Activated CD8-positive, alpha-beta memory T cell treated with anti-CD3 and anti-CD28 coated beads, Interleukin-2, amount 50 U/mL, for 24 hours (primary cell): ENCODE measurements at regions not wholly inside any gene's neighbourhood (a gene's known extent, or its start where the extent isn't known, plus 50 kb on each side); places are given as distances from the start of the nearest gene placed in this dataset.

Source experiments
- DNase-seq: peaks from one replicate; pipeline ENCODE4 v3.0.0-alpha.2; 2020; ENCODE audit errors: extremely low read depth

- no peak for DNase-seq
These were observed 201.7 kb upstream of the HNRNPA3 start for GRCh38 chr2:177010861-177011260.

DNA sequence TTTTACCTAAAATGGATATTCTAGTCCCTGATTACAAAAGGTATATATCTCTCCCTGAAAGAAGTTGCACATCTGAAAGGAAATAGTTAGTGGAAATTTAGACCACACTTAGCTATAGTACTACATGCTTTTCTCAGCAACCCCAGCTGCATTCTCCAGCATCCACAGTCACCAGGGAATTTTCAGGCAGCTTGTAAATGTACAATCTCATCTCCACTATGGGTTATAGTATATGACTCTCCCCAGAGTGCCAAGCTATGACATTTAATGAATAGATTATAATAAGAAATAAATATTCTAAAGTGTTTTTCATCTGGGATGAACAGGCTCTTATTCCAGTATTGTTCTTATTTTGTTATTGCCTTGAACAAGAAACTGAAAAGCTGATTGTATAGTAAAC is 197.6 kb upstream of the HNRNPA3 start:
- DNase-seq = no peak

- DNase-seq = no peak
These were observed 197.2 kb upstream of the HNRNPA3 start for GRCh38 chr2:177015356-177015923.

- DNase-seq = no peak
These were observed 192.0 kb upstream of the HNRNPA3 start for GRCh38 chr2:177020524-177021119.

DNA sequence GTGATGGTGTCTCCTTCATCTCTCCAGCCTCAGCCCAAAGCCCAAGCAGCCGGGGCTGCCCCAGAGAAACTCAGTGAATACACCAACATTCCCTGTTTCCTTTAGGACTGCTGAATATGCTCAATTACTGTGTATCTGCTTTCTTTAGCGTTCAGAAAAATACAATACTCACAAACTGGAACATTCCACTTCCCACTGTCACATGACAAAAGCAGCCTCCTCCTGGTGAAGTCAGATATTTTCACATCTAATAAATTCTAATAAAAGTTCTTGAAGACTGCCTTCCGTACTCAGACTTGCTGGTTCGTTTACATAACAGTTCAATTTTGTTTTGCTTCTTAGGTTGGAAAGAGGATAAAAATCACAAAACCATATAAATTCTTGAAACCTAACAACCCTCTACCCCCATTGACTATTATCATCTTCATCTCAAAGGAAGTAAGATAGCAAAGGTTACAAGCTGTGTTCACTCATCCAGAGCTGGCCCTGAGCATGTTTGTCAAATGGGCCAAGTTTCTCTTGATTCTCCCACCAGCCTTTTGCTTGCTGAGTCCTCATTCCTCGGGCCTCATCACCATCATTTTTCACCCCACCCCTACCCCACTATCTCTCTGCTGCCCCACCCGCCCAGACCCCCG is 190.8 kb upstream of the HNRNPA3 start:
- DNase-seq = no peak

GRCh38 chr2:177024765-177025164 is 187.8 kb upstream of the HNRNPA3 start:
- no peak for DNase-seq

- no peak for DNase-seq
These were observed 186.3 kb upstream of the HNRNPA3 start for GRCh38 chr2:177026253-177026652.

DNA sequence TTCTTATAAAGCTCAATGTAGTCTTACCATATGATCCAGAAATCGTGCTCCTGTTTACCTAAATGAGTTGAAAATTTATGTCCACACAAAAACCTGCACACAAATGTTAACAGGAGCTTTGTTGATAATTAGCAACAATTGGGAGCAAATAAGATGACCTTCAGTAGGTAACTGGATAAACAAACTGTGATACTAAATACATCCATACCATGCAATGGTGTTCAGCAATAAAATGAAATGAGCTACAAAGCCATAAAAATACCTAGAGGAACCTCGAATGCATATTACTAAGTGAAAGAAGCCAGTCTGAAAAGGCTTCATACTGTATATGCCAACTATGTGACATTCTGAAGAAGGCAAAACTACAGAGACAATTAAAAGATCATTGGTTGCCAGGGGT is 185.6 kb upstream of the HNRNPA3 start:
- no peak for DNase-seq

- DNase-seq = no peak
These were observed 184.3 kb upstream of the HNRNPA3 start for GRCh38 chr2:177028296-177028695.

DNA sequence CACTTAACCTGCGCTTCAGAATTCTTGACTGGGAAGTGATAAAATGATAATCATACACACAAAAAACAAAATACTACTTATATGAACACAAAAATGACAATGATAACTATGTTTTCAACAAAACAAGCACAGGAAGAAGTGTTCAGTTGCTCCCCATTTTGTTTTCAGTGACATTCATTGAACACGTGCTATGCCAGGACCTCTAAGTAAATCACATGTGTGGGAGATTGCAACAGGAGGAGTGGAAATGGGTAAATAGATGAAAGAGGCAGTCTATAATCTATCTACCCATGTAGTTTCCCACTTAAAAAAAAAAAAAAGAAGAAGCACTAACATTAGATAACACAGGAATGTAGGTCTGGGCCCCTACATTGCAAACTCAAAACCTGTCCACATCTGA is 183.5 kb upstream of the HNRNPA3 start:
- DNase-seq = no peak

GRCh38 chr2:177029501-177029900 is 183.1 kb upstream of the HNRNPA3 start:
- DNase-seq = no peak

- DNase-seq = no peak
These were observed 182.7 kb upstream of the HNRNPA3 start for GRCh38 chr2:177029901-177030300.

DNA sequence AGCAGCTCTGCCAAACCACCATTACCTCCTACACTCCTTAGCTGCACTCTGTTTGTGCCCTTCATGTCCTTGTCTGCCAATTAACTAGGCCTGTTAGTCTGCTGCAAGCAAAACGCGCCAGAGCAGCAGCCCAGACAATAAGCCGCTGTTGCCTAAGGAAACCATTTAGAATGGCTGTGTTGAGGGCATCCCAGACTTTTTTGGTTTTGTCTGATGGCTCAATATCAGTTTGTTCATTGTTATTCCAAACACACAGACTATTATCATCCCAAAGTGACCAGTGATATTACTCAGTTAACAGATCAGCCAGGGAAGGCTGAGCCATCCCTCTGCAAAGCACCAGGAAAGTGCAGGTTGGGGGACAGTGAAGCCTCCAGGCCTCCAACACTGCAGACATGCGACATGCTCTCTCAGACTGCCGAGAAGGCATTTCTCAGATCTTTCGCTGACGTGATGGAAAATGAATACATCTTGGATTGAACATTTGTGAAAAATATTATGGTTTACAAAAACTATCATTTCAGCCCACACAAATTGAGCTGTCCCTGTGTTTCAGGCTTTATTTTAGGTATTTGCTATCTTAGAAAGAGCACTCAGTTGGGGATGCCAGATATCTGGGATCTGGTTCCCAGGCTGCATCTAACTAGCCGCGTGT is 182.0 kb upstream of the HNRNPA3 start:
- DNase-seq = no peak

DNA sequence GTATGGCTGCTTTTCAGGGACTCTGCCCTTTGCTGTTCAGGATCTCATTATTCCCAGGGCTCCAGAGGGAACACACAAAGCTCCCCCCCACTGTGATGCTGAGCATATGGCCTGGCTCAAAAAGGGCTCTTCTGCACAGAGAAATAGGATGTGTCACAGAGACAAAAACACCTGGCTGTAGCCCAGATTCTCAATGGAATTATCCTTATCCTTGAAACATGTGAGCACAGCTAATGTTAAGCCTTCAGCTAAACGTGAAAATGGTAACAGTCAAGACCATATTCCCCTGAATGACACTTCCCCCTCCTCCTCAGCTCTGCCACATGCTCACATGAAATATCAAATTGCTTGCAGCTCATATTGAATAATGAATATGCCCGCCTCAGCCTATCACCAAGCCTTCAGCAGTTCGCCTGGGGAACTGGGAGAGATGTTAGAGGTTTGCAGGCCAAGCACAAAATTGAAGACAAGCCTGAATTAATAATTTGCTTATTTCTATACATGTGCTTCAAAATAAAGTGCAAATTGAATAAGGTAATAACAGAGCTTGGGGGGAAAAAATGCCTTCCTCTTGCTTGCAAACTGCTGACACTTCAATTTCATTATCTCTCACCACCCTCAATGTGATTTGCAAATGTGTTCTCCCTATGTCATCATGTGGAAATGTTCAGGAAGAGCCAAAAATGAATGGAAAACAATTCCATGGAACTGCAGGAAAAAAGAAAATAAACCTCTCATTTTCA is 181.0 kb upstream of the HNRNPA3 start:
- DNase-seq = no peak

- no peak for DNase-seq
These were observed 175.8 kb upstream of the HNRNPA3 start for GRCh38 chr2:177036747-177037146.

DNA sequence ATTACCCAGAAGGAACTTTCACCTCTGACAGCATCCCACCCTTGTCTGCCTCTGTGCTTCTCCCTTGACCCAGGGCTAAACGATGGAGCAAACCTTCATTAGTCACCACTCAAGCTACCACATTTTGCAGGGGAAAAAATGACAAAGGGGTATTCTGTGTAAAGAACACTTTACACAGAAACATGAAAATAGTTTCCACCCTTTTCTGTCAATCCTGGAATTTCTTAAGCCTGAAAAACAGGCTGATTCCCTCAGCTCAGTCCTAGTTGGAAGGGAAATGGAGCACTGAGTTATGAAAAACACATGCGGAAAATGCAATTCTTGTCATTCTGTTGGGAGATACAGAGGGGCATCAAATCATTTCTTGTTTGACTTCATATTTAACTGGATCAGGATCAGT is 175.0 kb upstream of the HNRNPA3 start:
- DNase-seq = no peak

DNA sequence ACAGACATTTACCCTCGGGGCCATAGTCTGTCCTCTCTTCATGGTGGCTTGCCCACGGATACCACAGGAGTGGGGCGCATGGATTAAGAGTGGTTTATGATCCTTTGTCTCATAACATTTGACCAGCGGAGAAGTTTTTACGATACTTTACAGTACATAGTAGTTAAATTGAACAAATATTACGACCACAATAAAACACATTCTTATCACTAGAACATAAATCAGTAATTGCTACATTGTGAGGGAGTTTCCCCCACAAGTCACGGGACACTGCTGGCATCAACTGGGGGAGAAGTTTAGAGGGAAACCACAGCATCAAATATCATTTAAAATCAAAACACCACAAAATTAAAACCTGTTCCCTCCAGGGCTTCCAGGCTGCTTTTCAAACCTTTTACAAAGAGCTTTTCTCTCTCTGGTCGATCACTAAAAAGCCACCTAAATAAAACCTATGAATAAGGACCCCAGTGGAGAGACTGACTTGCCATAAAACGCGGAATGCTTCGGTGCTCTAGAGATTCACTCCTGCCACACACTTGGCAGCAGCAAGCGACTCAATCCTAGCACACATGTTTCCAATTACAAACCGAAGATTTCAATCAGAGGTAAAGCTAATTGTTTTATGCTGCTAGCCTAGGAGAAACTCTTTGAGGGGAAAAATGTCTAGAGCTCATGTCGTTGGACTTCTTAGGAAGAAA is 173.7 kb upstream of the HNRNPA3 start:
- no peak for DNase-seq

DNA sequence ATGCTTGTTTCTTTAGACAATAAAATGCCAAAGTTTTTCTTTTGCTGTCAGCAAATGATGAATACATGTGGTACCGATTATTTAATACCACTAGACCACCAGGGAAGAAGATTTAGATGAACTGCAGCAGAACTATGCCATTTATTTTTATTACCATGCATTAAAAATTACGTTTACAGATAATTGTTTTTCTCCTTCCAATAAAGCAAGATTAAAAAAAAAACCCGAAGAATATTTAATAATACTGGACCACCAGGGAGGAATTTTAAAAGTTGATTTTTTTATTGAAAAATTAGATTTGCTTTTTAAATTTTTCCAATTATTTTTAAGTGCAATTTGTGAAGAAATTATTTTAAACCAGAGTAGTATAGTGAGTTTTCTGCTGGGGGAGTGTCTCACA is 170.3 kb upstream of the HNRNPA3 start:
- no peak for DNase-seq

GRCh38 chr2:177044671-177045070 is 167.9 kb upstream of the HNRNPA3 start:
- no peak for DNase-seq

DNA sequence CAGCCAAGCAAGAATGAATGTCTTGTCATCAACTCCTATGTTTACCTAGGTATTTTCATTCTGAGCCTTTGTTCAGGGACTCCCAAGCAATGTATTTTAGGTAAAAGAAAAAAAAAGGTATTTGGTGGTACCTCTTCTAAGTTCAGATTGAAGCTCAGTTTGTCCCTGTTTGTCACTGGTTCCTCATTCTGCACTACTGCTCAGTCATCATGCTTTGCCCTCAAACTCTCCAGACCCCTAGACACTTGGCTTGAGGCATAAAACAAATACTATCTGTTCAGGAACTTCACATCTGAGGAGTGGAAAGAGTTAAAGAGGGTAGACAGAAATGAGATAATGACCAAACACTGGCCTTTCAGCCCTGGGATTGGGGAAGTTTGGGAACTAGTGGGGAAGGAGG is 163.6 kb upstream of the HNRNPA3 start:
- no peak for DNase-seq

DNA sequence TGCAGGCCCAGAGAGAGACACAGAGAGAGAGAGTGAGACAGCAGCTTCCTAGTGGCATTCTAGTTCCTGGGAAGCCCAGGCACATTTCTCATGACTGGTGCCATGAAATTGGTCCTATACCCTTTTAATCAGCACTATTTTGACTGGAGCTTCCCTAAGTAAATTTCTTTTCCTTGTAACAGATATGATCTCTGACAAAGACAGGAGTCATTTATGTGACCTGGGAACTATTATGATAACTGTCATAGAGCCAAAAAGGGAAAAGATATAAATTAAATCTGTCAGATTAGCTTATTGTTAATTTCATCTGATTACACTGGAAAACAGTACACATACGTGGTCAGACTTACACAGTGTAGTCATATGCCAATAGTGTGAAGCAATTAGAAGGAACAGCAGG is 161.3 kb upstream of the HNRNPA3 start:
- DNase-seq = no peak

DNA sequence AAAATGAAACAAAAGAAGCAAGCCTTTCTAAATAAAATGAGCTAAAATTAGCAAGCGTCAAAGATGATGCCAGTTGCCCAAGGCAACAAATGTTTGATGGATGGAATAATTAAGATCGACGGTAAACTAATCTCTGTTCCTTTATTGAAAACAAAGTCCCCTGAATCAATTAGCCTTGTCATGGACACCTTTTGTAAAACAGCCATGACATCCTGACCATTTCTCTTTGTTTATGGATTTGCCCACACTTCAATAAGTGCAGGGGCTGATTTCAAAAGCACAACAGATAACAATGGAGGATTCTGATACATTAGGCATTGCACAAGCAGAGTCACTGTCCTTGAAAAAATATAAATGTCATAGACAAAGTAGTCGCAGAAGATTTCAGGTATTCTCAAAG is 160.1 kb upstream of the HNRNPA3 start:
- DNase-seq = no peak
